Esophagus muscularis mucosa (tissue), 4 donors: ENCODE measurements at regions not wholly inside any gene's neighbourhood (a gene's known extent, or its start where the extent isn't known, plus 50 kb on each side); places are given as distances from the start of the nearest gene placed in this dataset.

ENCODE experiments used
- DNase-seq: peaks from one replicate; pipeline ENCODE4 v3.0.0-alpha.2; 2017; ENCODE audit errors: extremely low spot score
- H3K27ac ChIP-seq, 4 donors: fragments of 200-600 bp; sonication (generic); replicated peaks in 1 of 4; 1 replicate in 3 of 4; 2 replicates in 1 of 4; pipeline ENCODE4 v1.5.1; 2016 to 2019; ENCODE audit warnings: mild to moderate bottlenecking in 1 of 4
- H3K27me3 ChIP-seq, 4 donors: fragments of 200-600 bp; sonication (generic); one replicate each; pipeline versions ENCODE4 v1.5.1 to v1.6.0; 2016 to 2019
- H3K36me3 ChIP-seq, 4 donors: fragments of 200-600 bp; sonication (generic); one replicate each; pipeline ENCODE4 v1.5.1; 2016 to 2019
- H3K4me1 ChIP-seq, 4 donors: fragments of 200-600 bp; sonication (generic); one replicate each; pipeline ENCODE4 v1.5.1; 2016 to 2019
- H3K4me3 ChIP-seq, 4 donors: fragments of 200-600 bp; sonication (generic); 1 replicate in 2 of 4; 2 replicates in 2 of 4; pipeline ENCODE4 v1.5.1; 2016 to 2019; ENCODE audit warnings: mild to moderate bottlenecking in 4 of 4, moderate library complexity in 1 of 4
- H3K9me3 ChIP-seq, 4 donors: fragments of 200-600 bp; sonication (generic); 1 replicate in 3 of 4; 2 replicates in 1 of 4; pipeline ENCODE4 v1.5.1; 2016 to 2019
- EP300 ChIP-seq: sonication (generic); formaldehyde crosslinking; IDR thresholded peaks from one replicate; pipeline ENCODE4 v1.6.1; 2017; ENCODE audit warnings: antibody characterized with exemption
- POLR2A ChIP-seq: fragments of 450-650 bp; IDR thresholded peaks from one replicate; pipeline ENCODE4 v1.6.1; 2017; ENCODE audit warnings: antibody characterized with exemption, moderate library complexity, mild to moderate bottlenecking, low read depth
- POLR2AphosphoS5 ChIP-seq, 2 donors: sonication (generic); formaldehyde crosslinking; IDR thresholded peaks; one replicate each; pipeline ENCODE4 v1.6.1; 2017; ENCODE audit warnings: antibody characterized with exemption in 2 of 2
- WGBS: methylation state at CpG from one replicate; pipeline ENCODE4 v1.1.5; 2018; 5-methylcytosine and 5-hydroxymethylcytosine counted together
- intact Hi-C: fragments of 100-400 bp; cut with DNase I; formaldehyde crosslinking; loops from one replicate; pipeline ENCODE4 v1.15.1; 2023
- TF ChIP-seq, protein P1 (sequence below), 3 experiments: fragments of 200-600 bp in 2 of 3; fragments of 450-650 bp in 1 of 3; sonication (generic) in 2 of 3; IDR thresholded peaks; one replicate each; pipeline ENCODE4 v1.5.1; 2017 to 2019; ENCODE audit warnings: antibody characterized with exemption in 3 of 3, mild to moderate bottlenecking in 2 of 3, moderate library complexity in 1 of 3

DNA sequence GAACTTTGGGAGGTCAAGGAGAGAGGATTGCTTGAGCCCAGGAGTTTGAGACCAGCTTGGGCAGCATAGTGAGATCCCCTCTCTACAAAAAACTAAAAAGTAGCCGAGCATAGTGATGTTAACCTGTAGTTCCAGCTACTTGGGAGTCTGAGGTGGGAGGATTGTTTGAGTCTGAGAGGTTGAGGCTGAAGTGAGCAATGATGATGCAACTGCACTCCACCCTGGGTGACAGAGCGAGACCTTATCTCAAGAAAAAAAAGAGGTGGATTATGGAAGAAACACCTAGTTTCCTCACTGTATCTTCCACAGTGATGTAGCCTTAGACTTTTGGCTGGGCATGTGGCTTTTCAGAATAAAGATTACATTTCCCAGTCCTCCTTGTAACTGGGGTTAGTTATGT is 237.2 kb upstream of the SPRED2 start:
- TF ChIP-seq, protein P1, sequence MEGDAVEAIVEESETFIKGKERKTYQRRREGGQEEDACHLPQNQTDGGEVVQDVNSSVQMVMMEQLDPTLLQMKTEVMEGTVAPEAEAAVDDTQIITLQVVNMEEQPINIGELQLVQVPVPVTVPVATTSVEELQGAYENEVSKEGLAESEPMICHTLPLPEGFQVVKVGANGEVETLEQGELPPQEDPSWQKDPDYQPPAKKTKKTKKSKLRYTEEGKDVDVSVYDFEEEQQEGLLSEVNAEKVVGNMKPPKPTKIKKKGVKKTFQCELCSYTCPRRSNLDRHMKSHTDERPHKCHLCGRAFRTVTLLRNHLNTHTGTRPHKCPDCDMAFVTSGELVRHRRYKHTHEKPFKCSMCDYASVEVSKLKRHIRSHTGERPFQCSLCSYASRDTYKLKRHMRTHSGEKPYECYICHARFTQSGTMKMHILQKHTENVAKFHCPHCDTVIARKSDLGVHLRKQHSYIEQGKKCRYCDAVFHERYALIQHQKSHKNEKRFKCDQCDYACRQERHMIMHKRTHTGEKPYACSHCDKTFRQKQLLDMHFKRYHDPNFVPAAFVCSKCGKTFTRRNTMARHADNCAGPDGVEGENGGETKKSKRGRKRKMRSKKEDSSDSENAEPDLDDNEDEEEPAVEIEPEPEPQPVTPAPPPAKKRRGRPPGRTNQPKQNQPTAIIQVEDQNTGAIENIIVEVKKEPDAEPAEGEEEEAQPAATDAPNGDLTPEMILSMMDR (IDR thresholded peaks at IDR 0.05), result no peak
- TF ChIP-seq EP300 (no peak), POLR2AphosphoS5 (IDR thresholded peaks at IDR 0.05) (no peak), POLR2A (no peak)
- Histone ChIP-seq H3K9me3 (peaks cover 0 to 17% (median 13%) of the 10 kb centered on the region in 4 donors), H3K27me3 (no peaks in the 10 kb centered on the region), H3K4me3 (no peak overlapping the region), H3K36me3 (no peaks in the 10 kb centered on the region), H3K4me1 (no peaks in the 10 kb centered on the region), H3K27ac (no peak overlapping the region)
- DNase-seq, result no peak
- WGBS, result 100% methylated on average over 2 of the region's 2 CpGs
- intact Hi-C loops, result no loop called here

DNA sequence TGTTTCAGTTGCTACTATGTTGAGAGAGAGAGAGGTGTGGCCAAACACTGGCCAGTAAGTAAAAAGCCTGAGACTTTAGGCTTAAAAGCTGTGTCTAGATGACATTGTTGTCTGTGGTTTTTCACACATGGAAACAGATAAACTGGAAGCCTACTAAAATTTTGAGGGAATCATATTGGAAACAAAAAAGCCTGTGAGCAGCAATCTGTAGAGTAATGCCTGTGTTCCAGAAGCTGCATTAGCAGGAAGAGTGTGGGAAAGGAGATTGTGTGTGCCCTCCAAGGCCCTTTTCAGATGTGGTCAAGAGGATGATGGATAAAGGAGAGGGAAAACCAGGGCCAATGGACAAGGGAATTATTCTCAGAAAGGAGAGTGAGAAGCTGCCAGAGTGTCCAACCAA is 236.3 kb upstream of the SPRED2 start:
- Histone ChIP-seq H3K27me3 (no peaks in the 10 kb centered on the region), H3K4me3 (no peak overlapping the region), H3K36me3 (no peaks in the 10 kb centered on the region), H3K27ac (no peak overlapping the region), H3K4me1 (no peaks in the 10 kb centered on the region), H3K9me3 (peaks cover 0 to 17% (median 13%) of the 10 kb centered on the region in 4 donors)
- TF ChIP-seq POLR2AphosphoS5 (IDR thresholded peaks at IDR 0.05), result no peak
- no peak for TF ChIP-seq POLR2A
- TF ChIP-seq EP300, result no peak
- TF ChIP-seq, protein P1 (IDR thresholded peaks at IDR 0.05), result no peak
- DNase-seq, result no peak
- intact Hi-C loops, result no loop called here

DNA sequence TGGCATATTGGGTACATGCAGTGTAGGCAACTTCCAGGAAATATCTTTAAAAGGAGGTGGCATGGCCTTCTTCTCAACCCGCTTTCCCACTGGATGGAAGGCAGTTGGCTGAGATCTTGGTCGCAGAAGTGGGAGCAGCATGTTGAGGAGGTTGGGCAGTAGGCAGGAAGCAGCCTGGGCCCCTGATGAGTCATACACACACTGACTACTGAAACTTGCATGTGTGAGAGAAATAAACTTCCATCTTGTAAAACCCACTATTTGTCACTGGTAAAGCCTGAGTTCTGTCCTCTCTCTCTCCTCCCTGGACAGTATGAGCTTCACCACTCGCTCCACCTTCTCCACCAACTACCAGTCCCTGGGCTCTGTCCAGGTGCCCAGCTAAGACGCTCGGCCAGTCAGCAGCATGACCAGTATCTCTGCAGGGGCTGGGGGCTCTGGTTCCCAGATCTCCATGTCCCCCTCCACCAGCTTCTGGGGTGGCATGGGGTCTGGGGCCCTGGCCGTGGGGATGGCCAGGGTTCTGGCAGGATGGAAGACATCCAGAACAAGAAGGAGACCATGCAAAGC is 233.8 kb upstream of the SPRED2 start:
- peaks cover 0 to 12% (median 9%) of the 10 kb centered on the region in 4 donors for H3K4me1 ChIP-seq
- DNase-seq, result no peak
- TF ChIP-seq EP300, result no peak
- no peak for TF ChIP-seq POLR2AphosphoS5 (IDR thresholded peaks at IDR 0.05)
- TF ChIP-seq, protein P1 (IDR thresholded peaks at IDR 0.05), result no peak
- TF ChIP-seq POLR2A, result no peak
- 89% methylated on average over 6 of the region's 6 CpGs for WGBS
- H3K27me3 ChIP-seq, result no peaks in the 10 kb centered on the region
- peaks cover 0 to 17% (median 13%) of the 10 kb centered on the region in 4 donors for H3K9me3 ChIP-seq
- no peak overlapping the region for H3K27ac ChIP-seq
- no peaks in the 10 kb centered on the region for H3K36me3 ChIP-seq
- intact Hi-C loops, result no loop called here
- H3K4me3 ChIP-seq, result no peak overlapping the region

DNA sequence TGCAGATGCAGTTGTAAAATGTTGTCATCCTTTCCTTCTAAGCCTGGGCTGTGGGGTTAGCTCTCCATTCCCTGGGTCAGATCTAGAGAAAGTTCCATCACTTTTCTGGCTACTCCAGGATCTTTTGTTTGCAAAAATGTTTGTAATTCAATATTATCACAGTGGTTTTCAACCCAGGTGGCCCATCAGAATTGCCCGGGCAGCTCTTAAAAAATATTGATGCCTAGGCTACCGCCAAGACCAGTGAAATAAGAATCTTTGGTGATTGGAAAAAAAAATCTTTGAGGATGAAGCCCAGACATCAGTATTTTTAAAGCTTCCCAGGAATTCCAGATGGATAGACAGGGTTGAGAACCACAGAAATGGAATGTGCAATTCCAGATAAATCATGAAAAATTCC is 232.5 kb upstream of the SPRED2 start:
- 97% methylated on average over 2 of the region's 2 CpGs for WGBS
- Histone ChIP-seq H3K27me3 (no peaks in the 10 kb centered on the region), H3K4me3 (no peak overlapping the region), H3K9me3 (peaks cover 0 to 17% (median 13%) of the 10 kb centered on the region in 4 donors), H3K27ac (no peak overlapping the region), H3K36me3 (no peaks in the 10 kb centered on the region), H3K4me1 (peaks cover 0 to 12% (median 9%) of the 10 kb centered on the region in 4 donors)
- DNase-seq, result no peak
- intact Hi-C loops, result no loop called here
- TF ChIP-seq POLR2AphosphoS5 (IDR thresholded peaks at IDR 0.05), result no peak
- no peak for TF ChIP-seq EP300
- TF ChIP-seq, protein P1 (IDR thresholded peaks at IDR 0.05), result no peak
- TF ChIP-seq POLR2A, result no peak
